ENCODE measurements at regions not wholly inside any gene's neighbourhood (a gene's known extent, or its start where the extent isn't known, plus 50 kb on each side); places are given as distances from the start of the nearest gene placed in this dataset.

- POLR2A ChIA-PET = no interaction called here
- DNase-seq (ENCODE audit: low read depth) = no peak
- no peaks in the 10 kb centered on the region for H3K27me3 ChIP-seq (ENCODE audit: control insufficient read depth, insufficient read depth, low read length)
- no peak overlapping the region for H3K4me3 ChIP-seq (ENCODE audit: low read depth, low read length)
- no peaks in the 10 kb centered on the region for H3K36me3 ChIP-seq (ENCODE audit: control insufficient read depth, insufficient read depth, low read length)
- no peak for TF ChIP-seq CTCF (IDR thresholded peaks at IDR 0.05; ENCODE audit: insufficient read depth, low read depth, low read length)
- CTCF ChIA-PET = interaction anchor here (1.1 to 1.5 kb wide), 2 partner anchors 48 to 924 kb away, joined by 3 to 4 read pairs; no protein-coding TSS in a partner anchor
Observed at GRCh38 chr1:221530791-221531190, 211.1 kb downstream of the DUSP10 start.

GRCh38 chr1:221532071-221532773 is 209.7 kb downstream of the DUSP10 start:
- Histone ChIP-seq H3K27me3 (ENCODE audit: control insufficient read depth, insufficient read depth, low read length) (no peaks in the 10 kb centered on the region), H3K4me3 (ENCODE audit: low read depth, low read length) (no peak overlapping the region), H3K36me3 (ENCODE audit: control insufficient read depth, insufficient read depth, low read length) (no peaks in the 10 kb centered on the region)
- TF ChIP-seq CTCF (IDR thresholded peaks at IDR 0.05; ENCODE audit: insufficient read depth, low read depth, low read length) = no peak
- CTCF ChIA-PET = interaction anchor here (1.5 kb wide), 1 partner anchor 923 kb away, joined by 4 read pairs; no protein-coding TSS in a partner anchor
- POLR2A ChIA-PET = no interaction called here
- DNase-seq (ENCODE audit: low read depth) = no peak

GRCh38 chr1:221541296-221541695 is 200.6 kb downstream of the DUSP10 start:
- ChIA-PET CTCF (no interaction called here), POLR2A (no interaction called here)
- no peaks in the 10 kb centered on the region for H3K36me3 ChIP-seq (ENCODE audit: control insufficient read depth, insufficient read depth, low read length)
- TF ChIP-seq CTCF (IDR thresholded peaks at IDR 0.05; ENCODE audit: insufficient read depth, low read depth, low read length) = no peak
- DNase-seq (ENCODE audit: low read depth) = no peak
- no peak overlapping the region for H3K4me3 ChIP-seq (ENCODE audit: low read depth, low read length)
- H3K27me3 ChIP-seq (ENCODE audit: control insufficient read depth, insufficient read depth, low read length) = no peaks in the 10 kb centered on the region

GRCh38 chr1:221543529-221544120 is 198.3 kb downstream of the DUSP10 start:
- Histone ChIP-seq H3K36me3 (ENCODE audit: control insufficient read depth, insufficient read depth, low read length) (no peaks in the 10 kb centered on the region), H3K4me3 (ENCODE audit: low read depth, low read length) (no peak overlapping the region), H3K27me3 (ENCODE audit: control insufficient read depth, insufficient read depth, low read length) (no peaks in the 10 kb centered on the region)
- TF ChIP-seq CTCF (IDR thresholded peaks at IDR 0.05; ENCODE audit: insufficient read depth, low read depth, low read length) = peak; percentile 64
- no peak for DNase-seq (ENCODE audit: low read depth)
- ChIA-PET POLR2A (no interaction called here), CTCF (interaction anchor here (0.7 to 1.9 kb wide), 12 partner anchors 9 to 912 kb away, joined by 3 to 11 read pairs (median 4); partner anchors contain the start of gene DUSP10)

GRCh38 chr1:221548942-221549341 is 192.9 kb downstream of the DUSP10 start:
- TF ChIP-seq CTCF (IDR thresholded peaks at IDR 0.05; ENCODE audit: insufficient read depth, low read depth, low read length) = no peak
- Histone ChIP-seq H3K36me3 (ENCODE audit: control insufficient read depth, insufficient read depth, low read length) (no peaks in the 10 kb centered on the region), H3K27me3 (ENCODE audit: control insufficient read depth, insufficient read depth, low read length) (no peaks in the 10 kb centered on the region), H3K4me3 (ENCODE audit: low read depth, low read length) (no peak overlapping the region)
- CTCF ChIA-PET = interaction anchor here (0.7 to 1.5 kb wide), 4 partner anchors 14 to 906 kb away, joined by 3 read pairs; no protein-coding TSS in a partner anchor
- POLR2A ChIA-PET = no interaction called here
- DNase-seq (ENCODE audit: low read depth) = no peak

Data from BJ (cell line).